Glutamatergic neuron (in vitro differentiated cells): ENCODE measurements at regions not wholly inside any gene's neighbourhood (a gene's known extent, or its start where the extent isn't known, plus 50 kb on each side); places are given as distances from the start of the nearest gene placed in this dataset.
"Not testable (repeated sequence)": the region's sequence is repeated elsewhere in the genome, so short reads cannot be mapped to it uniquely, and the experiment has no call there.

ENCODE experiments used
- DNase-seq: peaks from one replicate; pipeline ENCODE4 v3.0.0; 2022
- H3K27ac Mint-ChIP-seq: one replicate; pipeline ENCODE4 v1.8.0; 2020; ENCODE audit warnings: mild to moderate bottlenecking, mixed read lengths, inconsistent platforms; ENCODE audit not compliant: unreplicated experiment
- H3K27me3 Mint-ChIP-seq: one replicate; pipeline ENCODE4 v1.8.0; 2020; ENCODE audit warnings: mild to moderate bottlenecking, moderate library complexity, mixed read lengths, inconsistent platforms; ENCODE audit not compliant: unreplicated experiment
- H3K36me3 Mint-ChIP-seq: one replicate; pipeline ENCODE4 v1.8.0; 2020; ENCODE audit warnings: mild to moderate bottlenecking, mixed read lengths, inconsistent platforms; ENCODE audit not compliant: unreplicated experiment
- H3K4me1 Mint-ChIP-seq: one replicate; pipeline ENCODE4 v1.8.0; 2020; ENCODE audit warnings: mild to moderate bottlenecking, low read depth, mixed read lengths, inconsistent platforms; ENCODE audit not compliant: unreplicated experiment
- H3K4me3 Mint-ChIP-seq: one replicate; pipeline ENCODE4 v1.8.0; 2020; ENCODE audit warnings: mild to moderate bottlenecking, mixed read lengths, inconsistent platforms; ENCODE audit not compliant: unreplicated experiment
- H3K9me3 Mint-ChIP-seq: one replicate; pipeline ENCODE4 v1.8.0; 2020; ENCODE audit warnings: mild to moderate bottlenecking, moderate library complexity, mixed read lengths, inconsistent platforms; ENCODE audit not compliant: unreplicated experiment
- CTCF ChIP-seq: fragments of 200-600 bp; sonication (generic); IDR thresholded peaks from one replicate; pipeline ENCODE4 v1.5.0; 2021; ENCODE audit not compliant: partially characterized antibody, unreplicated experiment

- Mint-ChIP-seq H3K4me1 (peaks cover 9% of the 10 kb centered on the region), H3K9me3 (no peaks in the 10 kb centered on the region), H3K27me3 (no peaks in the 10 kb centered on the region), H3K36me3 (no peaks in the 10 kb centered on the region), H3K4me3 (no peak overlapping the region), H3K27ac (no peak overlapping the region)
- no peak for DNase-seq
- no peak for TF ChIP-seq CTCF
Observed at GRCh38 chrX:3545901-3546300, 167.5 kb downstream of the PRKX start.

GRCh38 chrX:3541336-3541735 lies 172.1 kb downstream of the PRKX start:
- H3K4me3 Mint-ChIP-seq, result no peak overlapping the region
- no peaks in the 10 kb centered on the region for H3K9me3 Mint-ChIP-seq
- H3K36me3 Mint-ChIP-seq, result peaks cover under 1% of the 10 kb centered on the region
- no peak for DNase-seq
- peaks cover 1% of the 10 kb centered on the region for H3K4me1 Mint-ChIP-seq
- no peak for TF ChIP-seq CTCF
- no peaks in the 10 kb centered on the region for H3K27me3 Mint-ChIP-seq
- H3K27ac Mint-ChIP-seq, result peak overlapping the region; percentile 40

- H3K4me3 Mint-ChIP-seq, result no peak overlapping the region
- no peak overlapping the region for H3K27ac Mint-ChIP-seq
- DNase-seq, result no peak
- H3K4me1 Mint-ChIP-seq, result no peaks in the 10 kb centered on the region
- TF ChIP-seq CTCF, result no peak
- peaks cover 6% of the 10 kb centered on the region for H3K36me3 Mint-ChIP-seq
- no peaks in the 10 kb centered on the region for H3K9me3 Mint-ChIP-seq
- H3K27me3 Mint-ChIP-seq, result no peaks in the 10 kb centered on the region
Observed at GRCh38 chrX:3540105-3540504, 173.3 kb downstream of the PRKX start.

- Mint-ChIP-seq H3K4me3 (no peak overlapping the region), H3K4me1 (no peaks in the 10 kb centered on the region), H3K36me3 (peaks cover 6% of the 10 kb centered on the region), H3K27me3 (no peaks in the 10 kb centered on the region), H3K9me3 (no peaks in the 10 kb centered on the region), H3K27ac (no peak overlapping the region)
- TF ChIP-seq CTCF, result no peak
- no peak for DNase-seq
Observed at GRCh38 chrX:3532581-3533085, 180.8 kb downstream of the PRKX start.

- not testable (repeated sequence) for H3K9me3 Mint-ChIP-seq, H3K4me1 Mint-ChIP-seq
Observed at GRCh38 chrX:3531435-3531834, 182.0 kb downstream of the PRKX start.

More at GRCh38 chrX:3531435-3531834, 182.0 kb downstream of the PRKX start:
- not testable (repeated sequence) for DNase-seq, H3K36me3 Mint-ChIP-seq, H3K27me3 Mint-ChIP-seq, H3K4me3 Mint-ChIP-seq, H3K27ac Mint-ChIP-seq
